GM19328 (cell line): ENCODE measurements at regions not wholly inside any gene's neighbourhood (a gene's known extent, or its start where the extent isn't known, plus 50 kb on each side); places are given as distances from the start of the nearest gene placed in this dataset.

Source experiments
- ATAC-seq: cut with Tn5 transposase; IDR thresholded peaks from one replicate; pipeline ENCODE4 v1.9.1; 2021; ENCODE audit warnings: mild to moderate bottlenecking, moderate library complexity; ENCODE audit not compliant: unreplicated experiment

GRCh38 chr18:26745288-26746181, 120.0 kb downstream of the AQP4 start:
- no peak for ATAC-seq

GRCh38 chr18:26741758-26742157, 123.7 kb downstream of the AQP4 start:
- no peak for ATAC-seq

GRCh38 chr18:26741048-26741447, 124.5 kb downstream of the AQP4 start:
- no peak for ATAC-seq

GRCh38 chr18:26740396-26740795, 125.1 kb downstream of the AQP4 start:
- no peak for ATAC-seq

GRCh38 chr18:26738706-26739105, 126.8 kb downstream of the AQP4 start:
- no peak for ATAC-seq

GRCh38 chr18:26736301-26736700, 129.2 kb downstream of the AQP4 start:
- ATAC-seq: no peak

GRCh38 chr18:26734760-26735159, 130.7 kb downstream of the AQP4 start:
- no peak for ATAC-seq

- no peak for ATAC-seq
These were observed 136.1 kb downstream of the AQP4 start for GRCh38 chr18:26729449-26729848.

- no peak for ATAC-seq
These were observed 136.5 kb downstream of the AQP4 start for GRCh38 chr18:26729008-26729407.

GRCh38 chr18:26723981-26724380, 141.5 kb downstream of the AQP4 start:
- ATAC-seq: no peak

- ATAC-seq: no peak
These were observed 143.0 kb downstream of the AQP4 start for GRCh38 chr18:26722565-26722931.

GRCh38 chr18:26721854-26722564, 143.5 kb downstream of the AQP4 start:
- no peak for ATAC-seq

- no peak for ATAC-seq
These were observed 145.6 kb downstream of the AQP4 start for GRCh38 chr18:26719896-26720295.

GRCh38 chr18:26717123-26717719, 148.3 kb downstream of the AQP4 start:
- no peak for ATAC-seq

GRCh38 chr18:26714739-26715138, 150.8 kb downstream of the AQP4 start:
- no peak for ATAC-seq

- ATAC-seq: no peak
These were observed 153.8 kb downstream of the AQP4 start for GRCh38 chr18:26711756-26712155.

- peak; percentile 71 for ATAC-seq
These were observed 154.9 kb downstream of the AQP4 start for GRCh38 chr18:26710470-26711096.

- ATAC-seq: no peak
These were observed 155.6 kb downstream of the AQP4 start for GRCh38 chr18:26709897-26710296.

GRCh38 chr18:26708806-26709716, 156.4 kb downstream of the AQP4 start:
- ATAC-seq: no peak

GRCh38 chr18:26706911-26707351, 158.6 kb downstream of the AQP4 start:
- ATAC-seq: no peak
